ENCODE measurements at regions not wholly inside any gene's neighbourhood (a gene's known extent, or its start where the extent isn't known, plus 50 kb on each side); places are given as distances from the start of the nearest gene placed in this dataset.

GRCh38 chr7:68556537-68556936, 1041.7 kb upstream of the AUTS2 start (continued):
- TF ChIP-seq, protein P1, sequence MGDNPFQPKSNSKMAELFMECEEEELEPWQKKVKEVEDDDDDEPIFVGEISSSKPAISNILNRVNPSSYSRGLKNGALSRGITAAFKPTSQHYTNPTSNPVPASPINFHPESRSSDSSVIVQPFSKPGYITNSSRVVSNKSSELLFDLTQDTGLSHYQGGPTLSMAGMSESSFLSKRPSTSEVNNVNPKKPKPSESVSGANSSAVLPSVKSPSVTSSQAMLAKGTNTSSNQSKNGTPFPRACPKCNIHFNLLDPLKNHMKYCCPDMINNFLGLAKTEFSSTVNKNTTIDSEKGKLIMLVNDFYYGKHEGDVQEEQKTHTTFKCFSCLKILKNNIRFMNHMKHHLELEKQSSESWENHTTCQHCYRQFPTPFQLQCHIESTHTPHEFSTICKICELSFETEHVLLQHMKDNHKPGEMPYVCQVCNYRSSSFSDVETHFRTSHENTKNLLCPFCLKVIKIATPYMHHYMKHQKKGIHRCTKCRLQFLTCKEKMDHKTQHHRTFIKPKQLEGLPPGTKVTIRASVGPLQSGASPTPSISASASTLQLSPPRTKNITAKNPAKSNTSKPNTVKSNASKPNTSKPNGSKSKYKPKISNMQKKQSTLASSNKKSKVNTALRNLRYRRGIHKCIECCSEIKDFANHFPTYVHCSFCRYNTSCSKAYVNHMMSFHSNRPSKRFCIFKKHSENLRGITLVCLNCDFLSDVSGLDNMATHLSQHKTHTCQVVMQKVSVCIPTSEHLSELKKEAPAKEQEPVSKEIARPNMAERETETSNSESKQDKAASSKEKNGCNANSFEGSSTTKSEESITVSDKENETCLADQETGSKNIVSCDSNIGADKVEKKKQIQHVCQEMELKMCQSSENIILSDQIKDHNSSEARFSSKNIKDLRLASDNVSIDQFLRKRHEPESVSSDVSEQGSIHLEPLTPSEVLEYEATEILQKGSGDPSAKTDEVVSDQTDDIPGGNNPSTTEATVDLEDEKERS (tag by site-specific recombination; IDR thresholded peaks at IDR 0.05): no peak
- TF ChIP-seq ZFP69B (tag by site-specific recombination; IDR thresholded peaks at IDR 0.05): no peak
- TF ChIP-seq KLF17 (tag by site-specific recombination; IDR thresholded peaks at IDR 0.05): no peak
- TF ChIP-seq ZNF560 (tag by site-specific recombination; IDR thresholded peaks at IDR 0.05; ENCODE audit: borderline replicate concordance): no peak

DNA sequence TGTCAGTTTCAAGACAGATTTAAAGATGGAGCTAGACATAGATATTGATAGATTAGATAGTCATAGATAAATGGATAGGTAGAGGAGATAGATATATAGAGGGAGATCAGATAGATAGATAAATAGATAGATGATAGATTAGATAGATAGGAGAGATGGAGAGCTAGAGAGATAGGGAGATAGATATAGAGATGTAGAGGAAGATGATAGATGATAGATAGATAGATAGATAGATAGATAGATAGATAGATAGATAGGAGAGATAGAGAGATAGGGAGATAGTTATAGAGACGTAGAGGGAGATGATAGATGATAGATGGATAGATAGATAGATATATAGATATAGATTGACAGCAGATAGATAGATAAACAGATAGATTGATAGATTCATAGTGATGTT, 1038.8 kb upstream of the AUTS2 start:
- CTCF ChIA-PET: interaction anchor here (0.6 kb wide), 1 partner anchor 921 kb away, joined by 3 read pairs; no protein-coding TSS in a partner anchor
- TF ChIP-seq ZBTB21 (tag by site-specific recombination; IDR thresholded peaks at IDR 0.05) (no peak), SCRT2 (tag by site-specific recombination; IDR thresholded peaks at IDR 0.05) (no peak), ZNF704 (tag by site-specific recombination; IDR thresholded peaks at IDR 0.05) (no peak), FEZF1 (tag by site-specific recombination; IDR thresholded peaks at IDR 0.05) (no peak), REPIN1 (tag by site-specific recombination; IDR thresholded peaks at IDR 0.05; ENCODE audit: low read depth) (no peak), ZBTB7A (tag by site-specific recombination; IDR thresholded peaks at IDR 0.05; ENCODE audit: low read depth) (no peak)
- TF ChIP-seq, protein P2, sequence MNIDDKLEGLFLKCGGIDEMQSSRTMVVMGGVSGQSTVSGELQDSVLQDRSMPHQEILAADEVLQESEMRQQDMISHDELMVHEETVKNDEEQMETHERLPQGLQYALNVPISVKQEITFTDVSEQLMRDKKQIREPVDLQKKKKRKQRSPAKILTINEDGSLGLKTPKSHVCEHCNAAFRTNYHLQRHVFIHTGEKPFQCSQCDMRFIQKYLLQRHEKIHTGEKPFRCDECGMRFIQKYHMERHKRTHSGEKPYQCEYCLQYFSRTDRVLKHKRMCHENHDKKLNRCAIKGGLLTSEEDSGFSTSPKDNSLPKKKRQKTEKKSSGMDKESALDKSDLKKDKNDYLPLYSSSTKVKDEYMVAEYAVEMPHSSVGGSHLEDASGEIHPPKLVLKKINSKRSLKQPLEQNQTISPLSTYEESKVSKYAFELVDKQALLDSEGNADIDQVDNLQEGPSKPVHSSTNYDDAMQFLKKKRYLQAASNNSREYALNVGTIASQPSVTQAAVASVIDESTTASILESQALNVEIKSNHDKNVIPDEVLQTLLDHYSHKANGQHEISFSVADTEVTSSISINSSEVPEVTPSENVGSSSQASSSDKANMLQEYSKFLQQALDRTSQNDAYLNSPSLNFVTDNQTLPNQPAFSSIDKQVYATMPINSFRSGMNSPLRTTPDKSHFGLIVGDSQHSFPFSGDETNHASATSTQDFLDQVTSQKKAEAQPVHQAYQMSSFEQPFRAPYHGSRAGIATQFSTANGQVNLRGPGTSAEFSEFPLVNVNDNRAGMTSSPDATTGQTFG (tag by site-specific recombination; IDR thresholded peaks at IDR 0.05; ENCODE audit: borderline replicate concordance): no peak
- Histone ChIP-seq H3K36me3 (ENCODE audit: control insufficient read depth in 2 of 2, insufficient read depth in 1 of 2, low read length in 2 of 2) (no peaks in the 10 kb centered on the region), H3K27ac (ENCODE audit: extremely low read depth, low read depth, low read length) (no peak overlapping the region), H3K4me1 (ENCODE audit: control insufficient read depth, insufficient read depth, low read length) (no peaks in the 10 kb centered on the region), H3K4me3 (ENCODE audit: low read depth, low read length) (no peak overlapping the region), H3K9me3 (ENCODE audit: control insufficient read depth, insufficient read depth, low read depth, low read length) (no peaks in the 10 kb centered on the region)
- POLR2A ChIA-PET: no interaction called here

DNA sequence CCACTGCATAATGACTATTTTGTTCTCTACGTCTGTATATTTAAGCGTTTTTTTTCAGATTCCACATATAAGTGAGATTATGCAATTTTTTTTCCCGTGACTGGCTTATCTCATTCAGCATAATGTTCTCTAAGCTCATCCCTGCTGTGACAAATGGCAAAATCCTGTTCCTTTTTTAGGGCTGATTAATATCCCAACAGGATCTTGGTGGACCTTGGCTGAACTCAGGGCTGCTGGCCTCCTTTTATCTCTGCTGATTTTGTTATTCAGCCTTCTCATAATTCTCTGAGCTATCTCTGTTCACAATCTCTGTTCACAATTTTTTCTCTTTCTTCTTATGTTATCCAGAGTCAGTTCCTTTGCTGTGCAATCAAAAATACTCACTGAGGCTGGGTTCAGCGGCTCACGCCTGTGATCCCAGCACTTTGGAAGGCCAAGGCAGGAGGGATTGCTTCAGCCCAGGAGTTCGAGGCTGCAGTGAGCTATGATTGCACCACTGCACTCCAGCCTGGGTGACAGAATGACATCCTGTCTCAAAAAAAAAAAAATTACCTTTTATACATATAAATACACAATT, 1035.9 kb upstream of the AUTS2 start:
- POLR2A ChIA-PET: no interaction called here
- Histone ChIP-seq H3K27ac (ENCODE audit: extremely low read depth, low read depth, low read length) (no peak overlapping the region), H3K36me3 (ENCODE audit: control insufficient read depth in 2 of 2, insufficient read depth in 1 of 2, low read length in 2 of 2) (no peaks in the 10 kb centered on the region), H3K4me1 (ENCODE audit: control insufficient read depth, insufficient read depth, low read length) (no peaks in the 10 kb centered on the region), H3K4me3 (ENCODE audit: low read depth, low read length) (no peak overlapping the region), H3K9me3 (ENCODE audit: control insufficient read depth, insufficient read depth, low read depth, low read length) (no peaks in the 10 kb centered on the region)
- CTCF ChIA-PET: interaction anchor here (0.6 to 0.7 kb wide), 2 partner anchors 721 to 862 kb away, joined by 3 to 6 read pairs; no protein-coding TSS in a partner anchor
- TF ChIP-seq ZNF48 (tag by site-specific recombination; IDR thresholded peaks at IDR 0.05) (no peak), MZF1 (tag by site-specific recombination; IDR thresholded peaks at IDR 0.05; ENCODE audit: borderline replicate concordance) (no peak), ZNF624 (tag by site-specific recombination; IDR thresholded peaks at IDR 0.05) (no peak), ZNF707 (tag by site-specific recombination; IDR thresholded peaks at IDR 0.05) (no peak), ZNF704 (tag by site-specific recombination; IDR thresholded peaks at IDR 0.05) (no peak), ZNF560 (tag by site-specific recombination; IDR thresholded peaks at IDR 0.05; ENCODE audit: borderline replicate concordance) (no peak), GLI2 (tag by site-specific recombination; IDR thresholded peaks at IDR 0.05; ENCODE audit: borderline replicate concordance, low read depth) (no peak), ZFP69B (tag by site-specific recombination; IDR thresholded peaks at IDR 0.05) (no peak), SCRT1 (tag by site-specific recombination; IDR thresholded peaks at IDR 0.05; ENCODE audit: borderline replicate concordance) (no peak), ZNF155 (tag by site-specific recombination; IDR thresholded peaks at IDR 0.05) (no peak), ZNF341 (tag by site-specific recombination; IDR thresholded peaks at IDR 0.05; ENCODE audit: low read depth) (no peak), ZNF292 (tag by site-specific recombination; IDR thresholded peaks at IDR 0.05; ENCODE audit: borderline replicate concordance, low read depth) (no peak), EGR2 (tag by site-specific recombination; IDR thresholded peaks at IDR 0.05; ENCODE audit: low read depth) (no peak)
- TF ChIP-seq, protein P3, sequence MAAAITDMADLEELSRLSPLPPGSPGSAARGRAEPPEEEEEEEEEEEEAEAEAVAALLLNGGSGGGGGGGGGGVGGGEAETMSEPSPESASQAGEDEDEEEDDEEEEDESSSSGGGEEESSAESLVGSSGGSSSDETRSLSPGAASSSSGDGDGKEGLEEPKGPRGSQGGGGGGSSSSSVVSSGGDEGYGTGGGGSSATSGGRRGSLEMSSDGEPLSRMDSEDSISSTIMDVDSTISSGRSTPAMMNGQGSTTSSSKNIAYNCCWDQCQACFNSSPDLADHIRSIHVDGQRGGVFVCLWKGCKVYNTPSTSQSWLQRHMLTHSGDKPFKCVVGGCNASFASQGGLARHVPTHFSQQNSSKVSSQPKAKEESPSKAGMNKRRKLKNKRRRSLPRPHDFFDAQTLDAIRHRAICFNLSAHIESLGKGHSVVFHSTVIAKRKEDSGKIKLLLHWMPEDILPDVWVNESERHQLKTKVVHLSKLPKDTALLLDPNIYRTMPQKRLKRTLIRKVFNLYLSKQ (tag by site-specific recombination; IDR thresholded peaks at IDR 0.05; ENCODE audit: borderline replicate concordance): no peak

Data from HEK293 (cell line).